HG02678 (cell line): ENCODE measurements at regions not wholly inside any gene's neighbourhood (a gene's known extent, or its start where the extent isn't known, plus 50 kb on each side); places are given as distances from the start of the nearest gene placed in this dataset.
"Not testable (repeated sequence)": the region's sequence is repeated elsewhere in the genome, so short reads cannot be mapped to it uniquely, and the experiment has no call there.

Source experiments
- ATAC-seq: cut with Tn5 transposase; IDR thresholded peaks from one replicate; pipeline ENCODE4 v1.9.1; 2021; ENCODE audit warnings: mild to moderate bottlenecking, moderate library complexity; ENCODE audit not compliant: unreplicated experiment

- no peak for ATAC-seq
Measured at GRCh38 chr4:138473339-138473738, 231.2 kb upstream of the SLC7A11 start.

- ATAC-seq = no peak
Measured at GRCh38 chr4:138460477-138461414, 218.6 kb upstream of the SLC7A11 start.

- no peak for ATAC-seq
Measured at GRCh38 chr4:138458751-138459150, 216.6 kb upstream of the SLC7A11 start.

GRCh38 chr4:138456349-138456748 lies 214.2 kb upstream of the SLC7A11 start:
- ATAC-seq = not testable (repeated sequence)

GRCh38 chr4:138455097-138455496 lies 212.9 kb upstream of the SLC7A11 start:
- no peak for ATAC-seq

- ATAC-seq = no peak
Measured at GRCh38 chr4:138452826-138453225, 210.7 kb upstream of the SLC7A11 start.

GRCh38 chr4:138451276-138451663 lies 209.1 kb upstream of the SLC7A11 start:
- no peak for ATAC-seq

GRCh38 chr4:138450546-138451275 lies 208.6 kb upstream of the SLC7A11 start:
- ATAC-seq = no peak

- no peak for ATAC-seq
Measured at GRCh38 chr4:138449938-138450337, 207.8 kb upstream of the SLC7A11 start.

- no peak for ATAC-seq
Measured at GRCh38 chr4:138448169-138448568, 206.0 kb upstream of the SLC7A11 start.

- ATAC-seq = no peak
Measured at GRCh38 chr4:138446456-138446855, 204.3 kb upstream of the SLC7A11 start.

- ATAC-seq = no peak
Measured at GRCh38 chr4:138445098-138445497, 202.9 kb upstream of the SLC7A11 start.

GRCh38 chr4:138444260-138444659 lies 202.1 kb upstream of the SLC7A11 start:
- ATAC-seq = no peak

- ATAC-seq = no peak
Measured at GRCh38 chr4:138439143-138439581, 197.0 kb upstream of the SLC7A11 start.

GRCh38 chr4:138438608-138439007 lies 196.5 kb upstream of the SLC7A11 start:
- ATAC-seq = no peak

GRCh38 chr4:138437263-138437851 lies 195.2 kb upstream of the SLC7A11 start:
- no peak for ATAC-seq

GRCh38 chr4:138435733-138436132 lies 193.6 kb upstream of the SLC7A11 start:
- ATAC-seq = not testable (repeated sequence)

- not testable (repeated sequence) for ATAC-seq
Measured at GRCh38 chr4:138435046-138435445, 192.9 kb upstream of the SLC7A11 start.

GRCh38 chr4:138428611-138429010 lies 186.5 kb upstream of the SLC7A11 start:
- no peak for ATAC-seq

- ATAC-seq = no peak
Measured at GRCh38 chr4:138426786-138427185, 184.6 kb upstream of the SLC7A11 start.

- no peak for ATAC-seq
Measured at GRCh38 chr4:138420471-138420870, 178.3 kb upstream of the SLC7A11 start.
